CD14-positive monocyte (primary cell): ENCODE measurements at regions not wholly inside any gene's neighbourhood (a gene's known extent, or its start where the extent isn't known, plus 50 kb on each side); places are given as distances from the start of the nearest gene placed in this dataset.

Experiments
- DNase-seq, 3 donors: peaks; one replicate each; pipeline ENCODE4 v3.0.0-alpha.2; 2011 to 2022
- H2AFZ ChIP-seq: 2 replicates; pipeline ENCODE4 v1.6.0; 2012; ENCODE audit warnings: mild to moderate bottlenecking, low read depth, low read length, inconsistent platforms; ENCODE audit not compliant: insufficient read depth, poor library complexity, severe bottlenecking
- H3K27ac ChIP-seq, 2 donors: 1 replicate in 1 of 2; 2 replicates in 1 of 2; pipeline ENCODE4 v1.5.1; 2012 to 2013; ENCODE audit warnings: low read length in 2 of 2, control low read depth in 1 of 2, inconsistent platforms in 1 of 2, low read depth in 1 of 2, mild to moderate bottlenecking in 1 of 2
- H3K27me3 ChIP-seq, 2 donors: one replicate each; pipeline versions ENCODE4 v1.6.0 to v1.6.1; 2011 to 2013; ENCODE audit warnings: low read length in 2 of 2; ENCODE audit not compliant: control insufficient read depth in 2 of 2, insufficient read depth in 2 of 2
- H3K36me3 ChIP-seq, 2 donors: replicated peaks in 1 of 2; 1 replicate in 1 of 2; 2 replicates in 1 of 2; pipeline versions ENCODE4 v1.5.1 to v1.6.1; 2012 to 2013; ENCODE audit warnings: low read length in 2 of 2, control low read depth in 1 of 2, inconsistent platforms in 1 of 2, mild to moderate bottlenecking in 1 of 2; ENCODE audit not compliant: insufficient read depth in 2 of 2, control insufficient read depth in 1 of 2
- H3K4me1 ChIP-seq, 2 donors: 1 replicate in 1 of 2; 2 replicates in 1 of 2; pipeline versions ENCODE4 v1.5.1 to v1.6.1; 2012 to 2013; ENCODE audit warnings: low read length in 2 of 2, control low read depth in 1 of 2, inconsistent platforms in 1 of 2, mild to moderate bottlenecking in 1 of 2, moderate library complexity in 1 of 2; ENCODE audit not compliant: insufficient read depth in 2 of 2, control insufficient read depth in 1 of 2
- H3K4me2 ChIP-seq: replicated peaks from 2 replicates; pipeline ENCODE3; 2012; ENCODE audit warnings: low read length, moderate library complexity, mild to moderate bottlenecking; ENCODE audit not compliant: poor library complexity, severe bottlenecking; ENCODE audit errors: extremely low read depth
- H3K4me3 ChIP-seq, 3 experiments: fragments of 200-600 bp in 1 of 3; sonication (generic) in 1 of 3; replicated peaks in 1 of 3; 1 replicate in 2 of 3; 2 replicates in 1 of 3; pipeline ENCODE4 v1.5.1; 2011 to 2013; ENCODE audit warnings: low read length in 3 of 3, mild to moderate bottlenecking in 3 of 3, control low read depth in 2 of 3, low read depth in 2 of 3, inconsistent platforms in 1 of 3, moderate library complexity in 1 of 3
- H3K79me2 ChIP-seq: 2 replicates; pipeline ENCODE4 v1.6.0; 2012; ENCODE audit warnings: mild to moderate bottlenecking, control low read depth, inconsistent platforms, low read length, moderate library complexity; ENCODE audit not compliant: insufficient read depth
- H3K9ac ChIP-seq: 2 replicates; pipeline ENCODE4 v1.6.0; 2017; ENCODE audit warnings: low read length, mild to moderate bottlenecking; ENCODE audit not compliant: insufficient read depth, poor library complexity, severe bottlenecking
- H3K9me3 ChIP-seq, 2 donors: replicated peaks in 1 of 2; 1 replicate in 1 of 2; 2 replicates in 1 of 2; pipeline versions ENCODE4 v1.5.1 to v1.6.1; 2012 to 2013; ENCODE audit warnings: low read length in 2 of 2, control low read depth in 1 of 2; ENCODE audit not compliant: control insufficient read depth in 1 of 2, insufficient read depth in 1 of 2
- H4K20me1 ChIP-seq: 2 replicates; pipeline ENCODE4 v1.6.0; 2012; ENCODE audit warnings: mild to moderate bottlenecking, low read length, control low read depth, moderate library complexity; ENCODE audit not compliant: insufficient read depth
- H3K27ac Mint-ChIP-seq, 7 donors: one replicate each; pipeline ENCODE4 v1.8.0; 2020; ENCODE audit warnings: mild to moderate bottlenecking in 7 of 7, mixed read lengths in 7 of 7, moderate library complexity in 6 of 7, inconsistent platforms in 2 of 7
- H3K27me3 Mint-ChIP-seq, 3 donors: one replicate each; pipeline ENCODE4 v1.8.0; 2021 to 2022; ENCODE audit warnings: low read depth in 3 of 3, mild to moderate bottlenecking in 3 of 3, mixed read lengths in 3 of 3, moderate library complexity in 3 of 3, inconsistent platforms in 1 of 3
- H3K36me3 Mint-ChIP-seq, 2 donors: one replicate each; pipeline ENCODE4 v1.8.0; 2020; ENCODE audit warnings: mixed read lengths in 2 of 2, inconsistent platforms in 1 of 2, mild to moderate bottlenecking in 1 of 2
- H3K4me1 Mint-ChIP-seq: one replicate; pipeline ENCODE4 v1.8.0; 2020; ENCODE audit warnings: mild to moderate bottlenecking, mixed read lengths
- H3K4me3 Mint-ChIP-seq, 2 donors: one replicate each; pipeline ENCODE4 v1.8.0; 2020; ENCODE audit warnings: mild to moderate bottlenecking in 2 of 2, mixed read lengths in 2 of 2, moderate library complexity in 1 of 2
- H3K9me3 Mint-ChIP-seq, 7 donors: one replicate each; pipeline ENCODE4 v1.8.0; 2020 to 2022; ENCODE audit warnings: mixed read lengths in 7 of 7, mild to moderate bottlenecking in 6 of 7, moderate library complexity in 6 of 7, inconsistent platforms in 2 of 7
- CTCF ChIP-seq: fragments of 200-600 bp; IDR thresholded peaks from one replicate; pipeline ENCODE4 v1.8.0; 2022; ENCODE audit warnings: antibody characterized with exemption, mild to moderate bottlenecking
- WGBS: methylation state at CpG from one replicate; pipeline ENCODE4 v1.1.5; 2013; ENCODE audit warnings: missing lambda C conversion rate; ENCODE audit not compliant: insufficient coverage; 5-methylcytosine and 5-hydroxymethylcytosine counted together
- intact Hi-C, 2 donors: fragments of 100-400 bp; cut with micrococcal nuclease; formaldehyde crosslinking; loops; one replicate each; pipeline versions ENCODE4 v1.15.0 to v1.15.1; 2023

DNA sequence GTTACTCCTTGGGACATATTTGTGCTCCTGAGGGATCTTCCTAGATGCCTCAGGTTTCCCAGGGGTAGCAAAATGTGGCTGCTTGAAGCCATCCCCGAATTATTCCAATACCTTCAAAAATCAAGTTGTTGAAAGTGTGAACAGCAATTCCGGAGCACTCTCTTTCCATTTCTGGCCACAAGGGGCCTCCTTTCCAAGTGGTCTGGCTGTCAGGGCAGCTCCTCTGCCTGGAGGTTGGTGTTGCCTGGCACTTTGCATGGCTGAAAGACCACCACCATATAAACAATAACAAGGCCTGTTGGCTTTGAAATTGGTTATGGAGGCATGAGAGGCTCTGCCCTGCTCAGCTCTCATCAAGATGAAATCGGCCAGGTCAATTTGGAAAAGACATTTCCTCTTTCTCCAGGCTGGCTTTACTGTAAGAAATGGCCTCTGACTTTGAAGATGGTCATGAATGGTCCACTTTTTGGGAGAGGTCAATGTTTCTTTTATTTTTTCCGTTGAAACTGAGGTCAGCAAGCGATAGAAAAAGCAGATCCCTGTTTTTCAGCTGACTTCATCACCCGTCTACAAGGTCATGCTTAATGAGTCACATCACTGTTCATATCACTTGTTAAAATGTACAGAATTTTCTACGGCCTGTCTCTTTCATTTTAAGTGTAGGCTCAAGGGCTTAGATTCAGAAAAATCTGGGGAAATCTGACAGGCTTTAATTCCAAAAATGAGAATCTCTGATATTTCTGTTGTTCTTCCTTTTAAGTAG is 481.1 kb upstream of the ZNF608 start:
- WGBS: 89% methylated on average over 3 of the region's 7 CpGs
- Histone ChIP-seq H3K27me3 (no peaks in the 10 kb centered on the region), H3K4me1 (no peaks in the 10 kb centered on the region), H3K79me2 (no peaks in the 10 kb centered on the region), H3K9ac (no peak overlapping the region), H4K20me1 (no peaks in the 10 kb centered on the region), H3K9me3 (no peaks in the 10 kb centered on the region), H3K27ac (no peak overlapping the region), H3K4me2 (no peak overlapping the region), H2AFZ (no peak overlapping the region), H3K4me3 (no peak overlapping the region), H3K36me3 (no peaks in the 10 kb centered on the region)
- Mint-ChIP-seq H3K27me3 (peaks cover 0 to 1% (median 1%) of the 10 kb centered on the region in 3 donors), H3K36me3 (no peaks in the 10 kb centered on the region), H3K9me3 (peaks cover 0 to 8% (median 2%) of the 10 kb centered on the region in 7 donors), H3K4me1 (no peaks in the 10 kb centered on the region), H3K4me3 (no peak overlapping the region), H3K27ac (no peak overlapping the region)
- no peak for DNase-seq
- intact Hi-C loops: no loop called here
- TF ChIP-seq CTCF: no peak

- intact Hi-C loops: no loop called here
These were observed 482.1 kb upstream of the ZNF608 start for GRCh38 chr5:125228363-125229070.

More at GRCh38 chr5:125228363-125229070, 482.1 kb upstream of the ZNF608 start:
- H3K9me3 ChIP-seq: no peaks in the 10 kb centered on the region
- no peak overlapping the region for H3K27ac Mint-ChIP-seq
- H3K4me1 Mint-ChIP-seq: no peaks in the 10 kb centered on the region
- no peak overlapping the region for H2AFZ ChIP-seq
- DNase-seq: no peak
- H3K27ac ChIP-seq: no peak overlapping the region
- H3K27me3 ChIP-seq: no peaks in the 10 kb centered on the region
- WGBS: no CpG with 5 or more reads among the region's 4 CpGs
- no peaks in the 10 kb centered on the region for H3K79me2 ChIP-seq
- H3K4me2 ChIP-seq: no peak overlapping the region
- H3K4me1 ChIP-seq: no peaks in the 10 kb centered on the region
- H3K9ac ChIP-seq: no peak overlapping the region
- peaks cover 0 to 1% (median 1%) of the 10 kb centered on the region in 3 donors for H3K27me3 Mint-ChIP-seq
- no peak overlapping the region for H3K4me3 Mint-ChIP-seq
- H3K9me3 Mint-ChIP-seq: peaks cover 0 to 8% (median 2%) of the 10 kb centered on the region in 7 donors
- H3K36me3 Mint-ChIP-seq: no peaks in the 10 kb centered on the region
- H4K20me1 ChIP-seq: no peaks in the 10 kb centered on the region
- TF ChIP-seq CTCF: no peak
- no peak overlapping the region for H3K4me3 ChIP-seq
- no peaks in the 10 kb centered on the region for H3K36me3 ChIP-seq
